GM23338 (cell line): ENCODE measurements at regions not wholly inside any gene's neighbourhood (a gene's known extent, or its start where the extent isn't known, plus 50 kb on each side); places are given as distances from the start of the nearest gene placed in this dataset.

Experiments
- POLR2AphosphoS5 ChIP-seq: IDR thresholded peaks from 2 replicates; pipeline ENCODE4 v1.6.1; 2016; ENCODE audit warnings: antibody characterized with exemption, low read depth
- ZNF331 ChIP-seq: fragments of 250-450 bp; sonication (Bioruptor Pico); IDR thresholded peaks from 2 replicates; pipeline ENCODE4 v1.5.0; 2020; ENCODE audit warnings: low read depth, mild to moderate bottlenecking, moderate library complexity
- TF ChIP-seq, protein P1 (sequence below), 2 experiments: fragments of 200-600 bp in 1 of 2; sonication (generic) in 1 of 2; conservative IDR thresholded peaks; 2 replicates each; pipeline versions ENCODE4 v1.5.1 to v1.6.1; 2016 to 2017; ENCODE audit warnings: antibody characterized with exemption in 2 of 2, low read depth in 2 of 2, mild to moderate bottlenecking in 2 of 2, moderate library complexity in 1 of 2

DNA sequence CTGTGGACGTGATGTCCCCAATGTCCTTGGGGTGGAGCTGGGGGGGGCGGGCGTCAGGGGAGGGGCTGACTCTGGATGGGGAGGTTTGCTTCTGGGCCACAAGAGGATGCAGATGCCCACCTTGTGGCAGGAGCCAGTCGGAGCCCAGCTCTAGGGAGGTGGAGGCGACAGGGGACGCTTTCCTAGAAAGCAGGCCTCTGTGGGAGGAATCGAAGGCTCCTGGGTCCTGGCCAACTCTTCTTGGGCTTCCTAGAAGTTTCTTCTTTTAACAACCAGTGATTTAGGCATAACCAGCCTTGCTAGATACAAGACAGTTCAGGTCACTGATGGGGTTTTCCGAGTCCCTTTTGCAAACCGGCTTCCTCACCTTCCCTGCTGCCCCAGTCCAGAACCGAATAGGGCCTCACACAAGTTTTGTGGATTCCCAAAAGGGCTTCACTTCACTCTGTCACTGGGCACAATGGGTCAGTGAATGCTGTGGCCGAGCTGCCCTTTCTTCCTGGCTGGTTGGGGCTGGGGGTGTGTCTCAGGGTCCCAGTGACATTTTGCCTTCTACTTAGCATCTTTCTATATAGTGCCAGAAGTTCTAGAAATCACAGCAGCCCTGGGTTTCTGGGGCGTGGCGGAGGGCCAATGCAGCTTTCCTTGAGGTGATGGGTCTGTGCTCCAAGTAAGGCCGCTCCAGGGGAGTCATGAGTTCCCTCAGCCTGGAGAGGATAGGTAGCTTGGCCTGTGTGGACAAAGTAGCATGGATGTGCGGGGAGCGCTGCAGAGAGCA is 78.4 kb upstream of the FOXP4 start:
- TF ChIP-seq, protein P1, sequence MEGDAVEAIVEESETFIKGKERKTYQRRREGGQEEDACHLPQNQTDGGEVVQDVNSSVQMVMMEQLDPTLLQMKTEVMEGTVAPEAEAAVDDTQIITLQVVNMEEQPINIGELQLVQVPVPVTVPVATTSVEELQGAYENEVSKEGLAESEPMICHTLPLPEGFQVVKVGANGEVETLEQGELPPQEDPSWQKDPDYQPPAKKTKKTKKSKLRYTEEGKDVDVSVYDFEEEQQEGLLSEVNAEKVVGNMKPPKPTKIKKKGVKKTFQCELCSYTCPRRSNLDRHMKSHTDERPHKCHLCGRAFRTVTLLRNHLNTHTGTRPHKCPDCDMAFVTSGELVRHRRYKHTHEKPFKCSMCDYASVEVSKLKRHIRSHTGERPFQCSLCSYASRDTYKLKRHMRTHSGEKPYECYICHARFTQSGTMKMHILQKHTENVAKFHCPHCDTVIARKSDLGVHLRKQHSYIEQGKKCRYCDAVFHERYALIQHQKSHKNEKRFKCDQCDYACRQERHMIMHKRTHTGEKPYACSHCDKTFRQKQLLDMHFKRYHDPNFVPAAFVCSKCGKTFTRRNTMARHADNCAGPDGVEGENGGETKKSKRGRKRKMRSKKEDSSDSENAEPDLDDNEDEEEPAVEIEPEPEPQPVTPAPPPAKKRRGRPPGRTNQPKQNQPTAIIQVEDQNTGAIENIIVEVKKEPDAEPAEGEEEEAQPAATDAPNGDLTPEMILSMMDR (conservative IDR thresholded peaks at IDR 0.05; ENCODE audit: low read depth in 2 of 2), result 0 out of 4 replicates have a peak, but pooled peaks of 1 of the 2 experiments have one; percentile 2
- TF ChIP-seq POLR2AphosphoS5 (no peak), ZNF331 (no peak)
